SK-N-SH (cell line): ENCODE measurements at regions not wholly inside any gene's neighbourhood (a gene's known extent, or its start where the extent isn't known, plus 50 kb on each side); places are given as distances from the start of the nearest gene placed in this dataset.

Experiments used
- CTCF ChIA-PET: fragments of 300-600, 350-600 bp; formaldehyde crosslinking; extraction: SDS; loops from one replicate; lab custom pipeline; 2021; lab: Yijun Ruan, JAX
- POLR2A ChIA-PET: fragments of 350-600 bp; sonication (Branson Sonifier 250); formaldehyde crosslinking; extraction: SDS; loops from one replicate; lab custom pipeline; 2020; ENCODE audit warnings: antibody characterized with exemption, inconsistent platforms; lab: Yijun Ruan, JAX
- DNase-seq: peaks from one replicate; pipeline ENCODE4 v3.0.0; 2012
- H2AFZ ChIP-seq: fragments of 200-600 bp; sonication (generic); 2 replicates; pipeline ENCODE4 v1.8.1; 2016; ENCODE audit warnings: antibody characterized with exemption, mild to moderate bottlenecking, low read depth
- H3F3A ChIP-seq: fragments of 200-600 bp; sonication (generic); replicated peaks from 2 replicates; pipeline ENCODE3; 2016; ENCODE audit warnings: antibody characterized with exemption, mild to moderate bottlenecking; ENCODE audit not compliant: insufficient read depth
- H3K27ac ChIP-seq, 2 experiments: fragments of 200-500 bp in 1 of 2; fragments of 200-600 bp in 1 of 2; sonication (Bioruptor generic) in 1 of 2; sonication (generic), shearing (Covaris generic) in 1 of 2; 2 replicates each; pipeline versions ENCODE4 v1.5.1 to v1.6.1; 2014 to 2016; ENCODE audit warnings: low read depth in 2 of 2, inconsistent platforms in 1 of 2, low read length in 1 of 2, mild to moderate bottlenecking in 1 of 2, mixed read lengths in 1 of 2
- H3K27me3 ChIP-seq: fragments of 200-600 bp; sonication (generic), shearing (Covaris generic); 2 replicates; pipeline ENCODE4 v1.6.1; 2016; ENCODE audit warnings: mixed run types; ENCODE audit not compliant: insufficient read depth
- H3K36me3 ChIP-seq, 2 experiments: fragments of 200-500 bp in 1 of 2; fragments of 200-600 bp in 1 of 2; sonication (Bioruptor generic) in 1 of 2; sonication (generic) in 1 of 2; replicated peaks in 1 of 2; 2 replicates each; pipeline versions ENCODE3 to v1.5.1; 2014 to 2016; ENCODE audit warnings: low read length in 1 of 2, mild to moderate bottlenecking in 1 of 2; ENCODE audit not compliant: insufficient read depth in 2 of 2, control insufficient read depth in 1 of 2
- H3K4me1 ChIP-seq, 2 experiments: fragments of 200-500 bp in 1 of 2; fragments of 200-600 bp in 1 of 2; sonication (Bioruptor generic) in 1 of 2; sonication (generic), shearing (Covaris generic) in 1 of 2; 2 replicates each; pipeline versions ENCODE4 v1.5.1 to v1.6.1; 2014 to 2016; ENCODE audit warnings: low read depth in 1 of 2, low read length in 1 of 2, mixed run types in 1 of 2; ENCODE audit not compliant: insufficient read depth in 2 of 2, control insufficient read depth in 1 of 2
- H3K4me2 ChIP-seq: fragments of 200-600 bp; sonication (generic), shearing (Covaris generic); 2 replicates; pipeline ENCODE4 v1.6.1; 2017; ENCODE audit warnings: mixed run types
- H3K4me3 ChIP-seq, 2 experiments: fragments of 200-500 bp in 1 of 2; fragments of 200-600 bp in 1 of 2; sonication (Bioruptor generic) in 1 of 2; sonication (generic), shearing (Covaris generic) in 1 of 2; 2 replicates each; pipeline versions ENCODE4 v1.5.1 to v1.8.1; 2014 to 2016; ENCODE audit warnings: low read depth in 2 of 2, inconsistent platforms in 1 of 2, low read length in 1 of 2, mild to moderate bottlenecking in 1 of 2, mixed read lengths in 1 of 2, moderate library complexity in 1 of 2
- H3K79me2 ChIP-seq: fragments of 200-600 bp; sonication (generic); 2 replicates; pipeline ENCODE4 v1.8.1; 2017; ENCODE audit warnings: mild to moderate bottlenecking; ENCODE audit not compliant: insufficient read depth
- H3K9ac ChIP-seq: fragments of 200-600 bp; sonication (generic); 2 replicates; pipeline ENCODE4 v1.6.1; 2017; ENCODE audit warnings: mixed run types
- H3K9me2 ChIP-seq: fragments of 200-600 bp; sonication (generic); 2 replicates; pipeline ENCODE4 v1.6.1; 2017; ENCODE audit warnings: mixed run types
- H3K9me3 ChIP-seq: fragments of 200-600 bp; sonication (generic); 2 replicates; pipeline ENCODE4 v1.6.1; 2017; ENCODE audit warnings: mixed run types, mild to moderate bottlenecking, moderate library complexity
- H4K20me1 ChIP-seq: fragments of 200-600 bp; sonication (generic); 2 replicates; pipeline ENCODE4 v1.6.1; 2017; ENCODE audit warnings: mild to moderate bottlenecking, mixed run types; ENCODE audit not compliant: insufficient read depth
- CHD2 ChIP-seq: fragments of 150-350 bp; IDR thresholded peaks from 2 replicates; pipeline ENCODE4 v1.6.1; 2018; ENCODE audit warnings: low read length; ENCODE audit not compliant: partially characterized antibody
- ELF1 ChIP-seq: IDR thresholded peaks from 2 replicates; pipeline ENCODE4 v1.4.0; 2012
- EP300 ChIP-seq, 2 experiments: IDR thresholded peaks; 2 replicates each; pipeline versions ENCODE4 v1.4.0 to v1.6.1; 2012; ENCODE audit warnings: borderline replicate concordance in 1 of 2, low read depth in 1 of 2, low read length in 1 of 2
- FOSL2 ChIP-seq: IDR thresholded peaks from 2 replicates; pipeline ENCODE4 v1.4.0; 2012; ENCODE audit warnings: low read depth, mild to moderate bottlenecking, moderate library complexity, borderline replicate concordance
- FOXJ3 ChIP-seq: sonication (generic); formaldehyde crosslinking; IDR thresholded peaks from 2 replicates; pipeline ENCODE4 v1.5.1; 2020; ENCODE audit warnings: mild to moderate bottlenecking, missing genetic modification reagents
- FOXM1 ChIP-seq: IDR thresholded peaks from 2 replicates; pipeline ENCODE4 v1.4.0; 2012; ENCODE audit warnings: low read depth, mild to moderate bottlenecking
- GABPA ChIP-seq: IDR thresholded peaks from 2 replicates; pipeline ENCODE4 v1.4.0; 2012; ENCODE audit warnings: low read depth, mild to moderate bottlenecking
- MEF2A ChIP-seq: IDR thresholded peaks from 2 replicates; pipeline ENCODE4 v1.4.0; 2012; ENCODE audit warnings: low read depth, borderline replicate concordance
- POLR2AphosphoS5 ChIP-seq: IDR thresholded peaks from 2 replicates; pipeline ENCODE4 v1.6.1; 2012; ENCODE audit warnings: low read depth, low read length
- RAD21 ChIP-seq: IDR thresholded peaks from 2 replicates; pipeline ENCODE4 v1.6.1; 2012; ENCODE audit warnings: mild to moderate bottlenecking, low read length
- REST ChIP-seq: IDR thresholded peaks from 2 replicates; pipeline ENCODE4 v1.6.1; 2012; ENCODE audit warnings: mild to moderate bottlenecking, low read depth, low read length, moderate library complexity
- RFX5 ChIP-seq: IDR thresholded peaks from 2 replicates; pipeline ENCODE4 v1.6.1; 2012; ENCODE audit warnings: mild to moderate bottlenecking, improper control_type of control experiment, low read length
- SMC3 ChIP-seq: IDR thresholded peaks from 2 replicates; pipeline ENCODE4 v1.6.1; 2012; ENCODE audit warnings: low read depth, low read length, improper control_type of control experiment
- TAF1 ChIP-seq: IDR thresholded peaks from 2 replicates; pipeline ENCODE4 v1.6.1; 2012; ENCODE audit warnings: low read depth, mild to moderate bottlenecking, low read length, moderate library complexity, borderline replicate concordance
- TCF12 ChIP-seq: IDR thresholded peaks from 2 replicates; pipeline ENCODE4 v1.4.0; 2012
- TEAD4 ChIP-seq: IDR thresholded peaks from 2 replicates; pipeline ENCODE4 v1.4.0; 2012; ENCODE audit warnings: mild to moderate bottlenecking, borderline replicate concordance; ENCODE audit not compliant: insufficient read depth
- USF1 ChIP-seq: IDR thresholded peaks from 2 replicates; pipeline ENCODE4 v1.4.0; 2012; ENCODE audit warnings: low read depth, borderline replicate concordance
- WGBS: methylation state at CpG from one replicate; pipeline ENCODE4 v1.1.6; 2017; ENCODE audit warnings: low lambda C conversion rate; 5-methylcytosine and 5-hydroxymethylcytosine counted together
- TF ChIP-seq, protein P1 (sequence below): fragments of 150-350 bp; IDR thresholded peaks from 2 replicates; pipeline ENCODE4 v1.6.1; 2016; ENCODE audit warnings: mild to moderate bottlenecking, low read depth, low read length
- TF ChIP-seq, protein P2 (sequence below): fragments of 150-350 bp; IDR thresholded peaks from 2 replicates; pipeline ENCODE4 v1.6.1; 2017; ENCODE audit warnings: antibody characterized with exemption, low read length, low read depth, borderline replicate concordance
- TF ChIP-seq, protein P3 (sequence below): IDR thresholded peaks from 2 replicates; pipeline ENCODE4 v1.4.0; 2012; ENCODE audit warnings: low read depth, borderline replicate concordance

GRCh38 chr6:2593167-2593566 lies 157.6 kb downstream of the MYLK4 start:
- Histone ChIP-seq H3K9me2 (no peaks in the 10 kb centered on the region), H3K36me3 (no peaks in the 10 kb centered on the region), H3K27ac (no peak overlapping the region), H3K9me3 (no peaks in the 10 kb centered on the region), H3K4me3 (no peak overlapping the region), H2AFZ (no peak overlapping the region), H4K20me1 (no peaks in the 10 kb centered on the region), H3K4me2 (no peak overlapping the region), H3F3A (no peaks in the 10 kb centered on the region), H3K4me1 (no peaks in the 10 kb centered on the region), H3K79me2 (no peaks in the 10 kb centered on the region), H3K27me3 (no peaks in the 10 kb centered on the region), H3K9ac (no peak overlapping the region)
- no peak for DNase-seq
- POLR2A ChIA-PET: no interaction called here
- 57% methylated on average over 2 of the region's 6 CpGs for WGBS
- TF ChIP-seq SMC3 (no peak), FOSL2 (no peak), GABPA (no peak), RAD21 (no peak), MEF2A (no peak), RFX5 (no peak), FOXM1 (no peak), EP300 (IDR thresholded peaks at IDR 0.05; ENCODE audit: borderline replicate concordance in 1 of 2, low read depth in 1 of 2, low read length in 1 of 2) (no peak), POLR2AphosphoS5 (no peak)
- TF ChIP-seq, protein P1, sequence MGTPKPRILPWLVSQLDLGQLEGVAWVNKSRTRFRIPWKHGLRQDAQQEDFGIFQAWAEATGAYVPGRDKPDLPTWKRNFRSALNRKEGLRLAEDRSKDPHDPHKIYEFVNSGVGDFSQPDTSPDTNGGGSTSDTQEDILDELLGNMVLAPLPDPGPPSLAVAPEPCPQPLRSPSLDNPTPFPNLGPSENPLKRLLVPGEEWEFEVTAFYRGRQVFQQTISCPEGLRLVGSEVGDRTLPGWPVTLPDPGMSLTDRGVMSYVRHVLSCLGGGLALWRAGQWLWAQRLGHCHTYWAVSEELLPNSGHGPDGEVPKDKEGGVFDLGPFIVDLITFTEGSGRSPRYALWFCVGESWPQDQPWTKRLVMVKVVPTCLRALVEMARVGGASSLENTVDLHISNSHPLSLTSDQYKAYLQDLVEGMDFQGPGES: no peak
- TF ChIP-seq, protein P2, sequence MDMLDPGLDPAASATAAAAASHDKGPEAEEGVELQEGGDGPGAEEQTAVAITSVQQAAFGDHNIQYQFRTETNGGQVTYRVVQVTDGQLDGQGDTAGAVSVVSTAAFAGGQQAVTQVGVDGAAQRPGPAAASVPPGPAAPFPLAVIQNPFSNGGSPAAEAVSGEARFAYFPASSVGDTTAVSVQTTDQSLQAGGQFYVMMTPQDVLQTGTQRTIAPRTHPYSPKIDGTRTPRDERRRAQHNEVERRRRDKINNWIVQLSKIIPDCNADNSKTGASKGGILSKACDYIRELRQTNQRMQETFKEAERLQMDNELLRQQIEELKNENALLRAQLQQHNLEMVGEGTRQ: no peak
- CTCF ChIA-PET: interaction anchor here (1.4 to 3.0 kb wide), 2 partner anchors 10 to 41 kb away, joined by 3 to 9 read pairs; no protein-coding TSS in a partner anchor

- ChIA-PET CTCF (interaction anchor here (1.4 kb wide), 1 partner anchor 45 kb away, joined by 4 read pairs; no protein-coding TSS in a partner anchor), POLR2A (no interaction called here)
- no peak overlapping the region for H3K4me2 ChIP-seq
- WGBS: 69% methylated on average over 6 of the region's 8 CpGs
- no peaks in the 10 kb centered on the region for H3K9me3 ChIP-seq
- H2AFZ ChIP-seq: no peak overlapping the region
- no peak overlapping the region for H3K27ac ChIP-seq
- no peaks in the 10 kb centered on the region for H3K9me2 ChIP-seq
- no peak for DNase-seq
- no peaks in the 10 kb centered on the region for H3K4me1 ChIP-seq
- no peaks in the 10 kb centered on the region for H3K27me3 ChIP-seq
- no peaks in the 10 kb centered on the region for H3K36me3 ChIP-seq
- no peaks in the 10 kb centered on the region for H3F3A ChIP-seq
- no peak overlapping the region for H3K9ac ChIP-seq
- H4K20me1 ChIP-seq: no peaks in the 10 kb centered on the region
- no peak overlapping the region for H3K4me3 ChIP-seq
- no peaks in the 10 kb centered on the region for H3K79me2 ChIP-seq
- TF ChIP-seq, protein P3, sequence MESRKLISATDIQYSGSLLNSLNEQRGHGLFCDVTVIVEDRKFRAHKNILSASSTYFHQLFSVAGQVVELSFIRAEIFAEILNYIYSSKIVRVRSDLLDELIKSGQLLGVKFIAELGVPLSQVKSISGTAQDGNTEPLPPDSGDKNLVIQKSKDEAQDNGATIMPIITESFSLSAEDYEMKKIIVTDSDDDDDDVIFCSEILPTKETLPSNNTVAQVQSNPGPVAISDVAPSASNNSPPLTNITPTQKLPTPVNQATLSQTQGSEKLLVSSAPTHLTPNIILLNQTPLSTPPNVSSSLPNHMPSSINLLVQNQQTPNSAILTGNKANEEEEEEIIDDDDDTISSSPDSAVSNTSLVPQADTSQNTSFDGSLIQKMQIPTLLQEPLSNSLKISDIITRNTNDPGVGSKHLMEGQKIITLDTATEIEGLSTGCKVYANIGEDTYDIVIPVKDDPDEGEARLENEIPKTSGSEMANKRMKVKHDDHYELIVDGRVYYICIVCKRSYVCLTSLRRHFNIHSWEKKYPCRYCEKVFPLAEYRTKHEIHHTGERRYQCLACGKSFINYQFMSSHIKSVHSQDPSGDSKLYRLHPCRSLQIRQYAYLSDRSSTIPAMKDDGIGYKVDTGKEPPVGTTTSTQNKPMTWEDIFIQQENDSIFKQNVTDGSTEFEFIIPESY: no peak
- TF ChIP-seq REST (no peak), MEF2A (no peak), ELF1 (no peak), CHD2 (no peak), TCF12 (no peak), USF1 (no peak), TEAD4 (no peak), TAF1 (no peak), FOXJ3 (CRISPR knock-in tag) (no peak), POLR2AphosphoS5 (no peak), RFX5 (no peak), FOXM1 (no peak)
Observed at GRCh38 chr6:2589171-2589661, 161.5 kb downstream of the MYLK4 start.
